Stomach (tissue), 8 donors: ENCODE measurements at regions not wholly inside any gene's neighbourhood (a gene's known extent, or its start where the extent isn't known, plus 50 kb on each side); places are given as distances from the start of the nearest gene placed in this dataset.

Experiments
- DNase-seq, 2 donors: peaks; one replicate each; pipeline versions ENCODE4 v3.0.0 to v3.0.0-alpha.2; 2013 to 2019
- H3K27ac ChIP-seq, 5 donors: fragments of 200-600 bp in 4 of 5; sonication (generic) in 4 of 5; one replicate each; pipeline ENCODE4 v1.5.1; 2013 to 2019; ENCODE audit warnings: mild to moderate bottlenecking in 1 of 5, moderate library complexity in 1 of 5
- H3K27me3 ChIP-seq, 3 donors: fragments of 200-600 bp; sonication (generic); one replicate each; pipeline ENCODE4 v1.5.1; 2017 to 2019; ENCODE audit warnings: mixed run types in 1 of 3
- H3K36me3 ChIP-seq, 4 donors: fragments of 200-600 bp; sonication (generic); 1 replicate in 3 of 4; 2 replicates in 1 of 4; pipeline ENCODE4 v1.5.1; 2016 to 2019
- H3K4me1 ChIP-seq, 4 donors: fragments of 200-600 bp; sonication (generic); one replicate each; pipeline ENCODE4 v1.5.1; 2016 to 2019
- H3K4me3 ChIP-seq, 4 donors: fragments of 200-600 bp; sonication (generic) in 3 of 4; one replicate each; pipeline ENCODE4 v1.5.1; 2016 to 2019; ENCODE audit warnings: mild to moderate bottlenecking in 1 of 4
- H3K9me3 ChIP-seq, 4 donors: fragments of 200-600 bp; sonication (generic); one replicate each; pipeline ENCODE4 v1.5.1; 2016 to 2019
- CTCF ChIP-seq, 7 experiments: fragments of 450-650 bp in 4 of 7; fragments of 200-600 bp in 3 of 7; sonication (generic) in 3 of 7; IDR thresholded peaks; one replicate each; pipeline ENCODE4 v1.5.1; 2016 to 2019; ENCODE audit warnings: antibody characterized with exemption in 7 of 7, control low read depth in 2 of 7, mild to moderate bottlenecking in 1 of 7
- EP300 ChIP-seq: sonication (generic); formaldehyde crosslinking; IDR thresholded peaks from one replicate; pipeline ENCODE4 v1.6.1; 2017; ENCODE audit warnings: antibody characterized with exemption
- POLR2A ChIP-seq, 4 donors: fragments of 450-650 bp; IDR thresholded peaks; one replicate each; pipeline ENCODE4 v1.6.1; 2016; ENCODE audit warnings: antibody characterized with exemption in 4 of 4, control low read depth in 2 of 4, mild to moderate bottlenecking in 1 of 4, moderate library complexity in 1 of 4
- POLR2AphosphoS5 ChIP-seq, 3 donors: sonication (generic); formaldehyde crosslinking; IDR thresholded peaks; one replicate each; pipeline ENCODE4 v1.6.1; 2016; ENCODE audit warnings: antibody characterized with exemption in 3 of 3
- WGBS, 5 donors: extraction: QIAGEN DNeasy Blood & Tissue Kit in 3 of 5; methylation state at CpG; one replicate each; pipeline versions ENCODE4 v1.1.5 to v1.1.7; 2013 to 2018; 5-methylcytosine and 5-hydroxymethylcytosine counted together
- intact Hi-C: fragments of 100-400 bp; cut with DNase I; formaldehyde crosslinking; loops from one replicate; pipeline ENCODE4 v1.15.1; 2023; ENCODE audit warnings: low total_unique reads
- donor health status: healthy with polysubstance abuse.
- donor health status: Bipolar disorder and iron deficiency.
- donor health status: healthy.

GRCh38 chr6:113356139-113356538 lies 501.0 kb upstream of the MARCKS start:
- Histone ChIP-seq H3K4me3 (no peak overlapping the region), H3K9me3 (no peaks in the 10 kb centered on the region), H3K27me3 (no peaks in the 10 kb centered on the region), H3K4me1 (peaks cover 10 to 34% (median 19%) of the 10 kb centered on the region in 4 donors), H3K36me3 (no peaks in the 10 kb centered on the region), H3K27ac (no peak overlapping the region)
- WGBS, 5 donors = 63 to 91% (median 68%) methylated on average over 1 of the region's 1 CpG
- intact Hi-C loops = no loop called here
- DNase-seq = peak in 1 of 2 donors; percentile 46
- TF ChIP-seq POLR2A (IDR thresholded peaks at IDR 0.05) (no peak), POLR2AphosphoS5 (IDR thresholded peaks at IDR 0.05) (no peak), CTCF (IDR thresholded peaks at IDR 0.05) (no peak), EP300 (no peak)

GRCh38 chr6:113357041-113357440 lies 500.1 kb upstream of the MARCKS start:
- 88 to 92% (median 90%) methylated on average over 4 of the region's 4 CpGs for WGBS, 5 donors
- Histone ChIP-seq H3K27me3 (no peaks in the 10 kb centered on the region), H3K4me3 (no peak overlapping the region), H3K27ac (no peak overlapping the region), H3K36me3 (no peaks in the 10 kb centered on the region), H3K9me3 (no peaks in the 10 kb centered on the region), H3K4me1 (peaks cover 1 to 25% (median 11%) of the 10 kb centered on the region in 4 donors)
- no peak for TF ChIP-seq POLR2AphosphoS5 (IDR thresholded peaks at IDR 0.05)
- no peak for TF ChIP-seq EP300
- no peak for TF ChIP-seq POLR2A (IDR thresholded peaks at IDR 0.05)
- TF ChIP-seq CTCF (IDR thresholded peaks at IDR 0.05) = no peak
- intact Hi-C loops = no loop called here
- DNase-seq = no peak

- Histone ChIP-seq H3K27ac (no peak overlapping the region), H3K4me1 (peaks cover 0 to 17% (median 4%) of the 10 kb centered on the region in 4 donors), H3K27me3 (no peaks in the 10 kb centered on the region), H3K4me3 (no peak overlapping the region), H3K36me3 (no peaks in the 10 kb centered on the region), H3K9me3 (no peaks in the 10 kb centered on the region)
- no peak for TF ChIP-seq POLR2AphosphoS5 (IDR thresholded peaks at IDR 0.05)
- no peak for TF ChIP-seq CTCF (IDR thresholded peaks at IDR 0.05)
- no peak for TF ChIP-seq EP300
- no peak for TF ChIP-seq POLR2A (IDR thresholded peaks at IDR 0.05)
- 51 to 80% (median 69%) methylated on average over 3 of the region's 3 CpGs for WGBS, 5 donors
- DNase-seq = no peak
- intact Hi-C loops = no loop called here
Measured at GRCh38 chr6:113358063-113358583, 499.0 kb upstream of the MARCKS start.

- peak in 1 of 3 donors; percentile 31 for TF ChIP-seq POLR2AphosphoS5 (IDR thresholded peaks at IDR 0.05)
- TF ChIP-seq CTCF (IDR thresholded peaks at IDR 0.05) = no peak
- no peak for TF ChIP-seq POLR2A (IDR thresholded peaks at IDR 0.05)
- DNase-seq = peak; percentile 39 to 42
- Histone ChIP-seq H3K4me3 (no peak overlapping the region), H3K9me3 (no peaks in the 10 kb centered on the region), H3K27me3 (no peaks in the 10 kb centered on the region), H3K27ac (peak overlapping the region in 2 of 5 donors; percentile 17 to 29), H3K36me3 (no peaks in the 10 kb centered on the region), H3K4me1 (peaks cover 0 to 17% (median 4%) of the 10 kb centered on the region in 4 donors)
- WGBS, 5 donors = 48 to 65% (median 59%) methylated on average over 5 of the region's 5 CpGs
- intact Hi-C loops = no loop called here
Measured at GRCh38 chr6:113359155-113360140, 497.7 kb upstream of the MARCKS start.
